ENCODE measurements at regions not wholly inside any gene's neighbourhood (a gene's known extent, or its start where the extent isn't known, plus 50 kb on each side); places are given as distances from the start of the nearest gene placed in this dataset.

GRCh38 chr6:47403056-47403455 is 74.5 kb upstream of the CD2AP start:
- H3K4me2 ChIP-seq: no peak overlapping the region
- no peaks in the 10 kb centered on the region for H3K27me3 ChIP-seq
- no peak overlapping the region for H3K4me3 ChIP-seq
- no peaks in the 10 kb centered on the region for H3K36me3 ChIP-seq
- H3K4me1 ChIP-seq: peaks cover 0 to 4% (median 0%) of the 10 kb centered on the region in 10 experiments; a peak in 1 of 20 replicates
- no peaks in the 10 kb centered on the region for H4K20me1 ChIP-seq
- no peak overlapping the region for H3K27ac ChIP-seq
- no peaks in the 10 kb centered on the region for H3K9me3 ChIP-seq (replicated peaks in 1 of 11)
- no peak overlapping the region for H3K9ac ChIP-seq
- TF ChIP-seq Cebpa-rat (IDR thresholded peaks at IDR 0.05): no peak

- H3K4me1 ChIP-seq: peaks cover 0 to 4% (median 0%) of the 10 kb centered on the region in 10 experiments; a peak in 1 of 20 replicates
- 0 out of 22 replicates have a peak overlapping the region, but pooled peaks of 1 of the 11 experiments have one; percentile 24 for H3K4me2 ChIP-seq
Measured at GRCh38 chr6:47403801-47404200, 73.8 kb upstream of the CD2AP start.

GRCh38 chr6:47404435-47404834 is 73.2 kb upstream of the CD2AP start:
- Histone ChIP-seq H3K9me3 (replicated peaks in 1 of 11) (no peaks in the 10 kb centered on the region), H3K4me1 (peaks cover 0 to 4% (median 0%) of the 10 kb centered on the region in 10 experiments; a peak in 1 of 20 replicates), H4K20me1 (no peaks in the 10 kb centered on the region), H3K9ac (no peak overlapping the region), H3K36me3 (no peaks in the 10 kb centered on the region), H3K4me3 (no peak overlapping the region), H3K27ac (no peak overlapping the region), H3K27me3 (no peaks in the 10 kb centered on the region), H3K4me2 (no peak overlapping the region)
- TF ChIP-seq Cebpa-rat (IDR thresholded peaks at IDR 0.05): no peak

More at GRCh38 chr6:47403801-47404200, 73.8 kb upstream of the CD2AP start:
- Histone ChIP-seq H3K27me3 (no peaks in the 10 kb centered on the region), H3K27ac (no peak overlapping the region), H3K9me3 (replicated peaks in 1 of 11) (no peaks in the 10 kb centered on the region), H3K36me3 (no peaks in the 10 kb centered on the region), H4K20me1 (no peaks in the 10 kb centered on the region), H3K9ac (no peak overlapping the region), H3K4me3 (no peak overlapping the region)
- TF ChIP-seq Cebpa-rat (IDR thresholded peaks at IDR 0.05): no peak

- no peak overlapping the region for H3K4me2 ChIP-seq
- H3K27ac ChIP-seq: no peak overlapping the region
- H3K9ac ChIP-seq: no peak overlapping the region
Measured at GRCh38 chr6:47405273-47405672, 72.3 kb upstream of the CD2AP start.

GRCh38 chr6:47407300-47408281 is 70.0 kb upstream of the CD2AP start:
- Histone ChIP-seq H3K36me3 (no peaks in the 10 kb centered on the region), H3K9ac (no peak overlapping the region), H3K4me2 (no peak overlapping the region), H3K27me3 (no peaks in the 10 kb centered on the region), H3K9me3 (replicated peaks in 1 of 11) (no peaks in the 10 kb centered on the region), H4K20me1 (no peaks in the 10 kb centered on the region), H3K4me1 (peaks cover 0 to 4% (median 0%) of the 10 kb centered on the region in 10 experiments; a peak in 1 of 20 replicates), H3K4me3 (no peak overlapping the region), H3K27ac (no peak overlapping the region)
- no peak for TF ChIP-seq Cebpa-rat (IDR thresholded peaks at IDR 0.05)

More at GRCh38 chr6:47405273-47405672, 72.3 kb upstream of the CD2AP start:
- peaks cover 0 to 4% (median 0%) of the 10 kb centered on the region in 10 experiments; a peak in 1 of 20 replicates for H3K4me1 ChIP-seq
- H3K4me3 ChIP-seq: no peak overlapping the region
- no peak for TF ChIP-seq Cebpa-rat (IDR thresholded peaks at IDR 0.05)
- no peaks in the 10 kb centered on the region for H3K9me3 ChIP-seq (replicated peaks in 1 of 11)
- no peaks in the 10 kb centered on the region for H3K36me3 ChIP-seq
- H4K20me1 ChIP-seq: no peaks in the 10 kb centered on the region
- no peaks in the 10 kb centered on the region for H3K27me3 ChIP-seq

GRCh38 chr6:47413752-47414422 is 63.7 kb upstream of the CD2AP start:
- H3K4me2 ChIP-seq: peak overlapping the region; percentile 71 to 98 (median 81)

GRCh38 chr6:47414423-47415167 is 63.0 kb upstream of the CD2AP start:
- TF ChIP-seq Cebpa-rat (IDR thresholded peaks at IDR 0.05): no peak
- Histone ChIP-seq H3K4me2 (peak overlapping the region; percentile 71 to 98 (median 81)), H3K9me3 (replicated peaks in 1 of 11) (no peaks in the 10 kb centered on the region), H3K9ac (peak overlapping the region; percentile 4 to 72 (median 56); a peak in 21 of 22 replicates), H3K27me3 (no peaks in the 10 kb centered on the region), H3K27ac (peak overlapping the region; percentile 11 to 78 (median 46); a peak in 19 of 22 replicates), H3K4me3 (peak overlapping the region; percentile 38 to 63 (median 50)), H4K20me1 (no peaks in the 10 kb centered on the region), H3K4me1 (peaks cover 11 to 17% (median 13%) of the 10 kb centered on the region in 10 experiments; a peak in 19 of 20 replicates), H3K36me3 (no peaks in the 10 kb centered on the region)

More at GRCh38 chr6:47413752-47414422, 63.7 kb upstream of the CD2AP start:
- Histone ChIP-seq H3K9ac (peak overlapping the region in 8 of 11 experiments; percentile 48 to 72 (median 56); a peak in 12 of 22 replicates), H3K36me3 (no peaks in the 10 kb centered on the region), H3K27me3 (no peaks in the 10 kb centered on the region), H3K4me3 (peak overlapping the region in 9 of 10 experiments; percentile 42 to 63 (median 52); a peak in 16 of 20 replicates), H3K9me3 (replicated peaks in 1 of 11) (no peaks in the 10 kb centered on the region), H4K20me1 (no peaks in the 10 kb centered on the region), H3K27ac (peak overlapping the region in 3 of 11 experiments; percentile 42 to 78 (median 74); a peak in 6 of 22 replicates), H3K4me1 (peaks cover 11 to 17% (median 13%) of the 10 kb centered on the region in 10 experiments; a peak in 19 of 20 replicates)
- no peak for TF ChIP-seq Cebpa-rat (IDR thresholded peaks at IDR 0.05)
